AG08395 (cell line): ENCODE measurements at regions not wholly inside any gene's neighbourhood (a gene's known extent, or its start where the extent isn't known, plus 50 kb on each side); places are given as distances from the start of the nearest gene placed in this dataset.

Experiments used
- DNase-seq: peaks from one replicate; pipeline ENCODE4 v3.0.0; 2012; ENCODE audit warnings: mixed read lengths, low spot score

DNA sequence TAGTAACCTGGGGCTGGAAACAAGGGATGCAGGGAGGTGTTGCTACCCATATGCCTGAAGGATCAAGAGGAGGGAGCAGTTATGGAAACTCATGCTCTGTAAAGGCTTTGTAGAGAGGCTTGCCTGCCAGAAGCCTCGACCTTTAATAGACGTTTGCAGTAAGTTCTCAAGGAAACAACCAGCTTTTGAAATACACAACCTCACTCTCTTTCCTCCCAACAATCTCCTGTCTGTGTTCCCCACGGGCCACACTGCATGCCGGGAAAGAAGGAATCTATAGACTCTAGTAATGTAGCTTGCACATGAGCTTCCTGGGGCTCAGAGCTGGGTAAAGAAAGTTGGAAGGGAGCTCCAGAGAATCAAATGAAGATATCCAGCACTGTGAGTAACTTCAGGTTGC lies 101.6 kb upstream of the PACRGL start:
- no peak for DNase-seq

DNA sequence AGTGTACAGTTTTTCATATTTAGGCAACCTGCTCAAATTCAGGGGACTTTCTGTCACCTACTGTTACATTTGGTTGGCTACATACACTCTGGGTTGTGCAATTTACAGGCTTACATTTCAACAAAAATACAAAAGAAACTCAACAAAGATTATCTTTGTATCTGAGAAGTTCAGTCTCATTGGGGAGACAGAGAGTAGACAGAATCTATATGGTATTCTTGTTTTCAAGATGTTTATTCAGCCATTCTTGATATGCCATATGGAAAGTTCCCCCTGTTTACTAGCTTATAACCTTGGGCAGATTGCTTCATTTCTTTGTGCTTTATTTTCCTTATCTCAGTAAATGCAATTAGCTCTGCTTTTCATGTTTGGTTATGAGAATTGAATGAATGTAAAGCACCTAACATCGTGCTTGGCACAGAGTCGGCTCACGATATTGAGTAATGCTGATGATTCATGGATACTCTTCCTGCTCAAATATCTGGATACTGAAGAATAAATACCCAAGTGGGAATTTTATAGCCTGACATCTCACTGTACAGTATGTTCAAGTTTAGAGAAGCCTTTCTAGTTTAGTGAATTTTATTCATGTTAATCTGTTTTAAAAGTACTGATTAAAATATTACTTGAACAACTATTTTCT lies 96.5 kb upstream of the PACRGL start:
- DNase-seq = peak; percentile 36

- no peak for DNase-seq
These were observed 87.9 kb upstream of the PACRGL start for GRCh38 chr4:20612313-20612712.

DNA sequence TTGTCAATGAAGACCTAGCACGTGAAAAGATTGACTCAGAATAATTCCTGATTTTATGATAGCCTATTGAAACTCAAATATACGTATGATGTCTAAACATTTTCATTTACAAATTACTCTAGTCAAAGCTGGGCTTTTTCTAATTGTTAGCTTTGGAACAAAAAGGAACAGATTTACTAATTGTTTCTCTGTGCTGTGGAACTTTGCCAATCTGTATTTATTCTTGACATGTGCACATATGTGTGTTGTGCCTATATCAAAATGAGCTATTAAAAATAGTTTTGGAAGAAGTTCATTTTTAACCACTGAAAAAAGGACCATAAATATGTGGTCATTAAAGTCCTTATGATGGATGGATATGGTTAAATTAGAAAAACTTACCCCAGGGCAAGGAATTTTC lies 85.4 kb upstream of the PACRGL start:
- no peak for DNase-seq

GRCh38 chr4:20615486-20616260 lies 84.6 kb upstream of the PACRGL start:
- peak; percentile 7 for DNase-seq

GRCh38 chr4:20616313-20616712 lies 83.9 kb upstream of the PACRGL start:
- DNase-seq = no peak

DNA sequence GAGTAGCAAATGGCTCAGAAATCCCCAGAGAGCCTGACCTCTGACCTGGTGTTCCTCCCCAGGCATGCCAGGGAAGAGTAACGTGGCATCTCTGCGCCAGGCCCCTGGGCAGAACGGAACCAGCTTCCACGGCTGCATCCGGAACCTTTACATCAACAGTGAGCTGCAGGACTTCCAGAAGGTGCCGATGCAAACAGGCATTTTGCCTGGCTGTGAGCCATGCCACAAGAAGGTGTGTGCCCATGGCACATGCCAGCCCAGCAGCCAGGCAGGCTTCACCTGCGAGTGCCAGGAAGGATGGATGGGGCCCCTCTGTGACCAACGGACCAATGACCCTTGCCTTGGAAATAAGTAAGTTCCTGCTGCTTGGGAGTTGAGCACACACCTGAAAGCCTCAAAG lies 83.4 kb upstream of the PACRGL start:
- no peak for DNase-seq

DNA sequence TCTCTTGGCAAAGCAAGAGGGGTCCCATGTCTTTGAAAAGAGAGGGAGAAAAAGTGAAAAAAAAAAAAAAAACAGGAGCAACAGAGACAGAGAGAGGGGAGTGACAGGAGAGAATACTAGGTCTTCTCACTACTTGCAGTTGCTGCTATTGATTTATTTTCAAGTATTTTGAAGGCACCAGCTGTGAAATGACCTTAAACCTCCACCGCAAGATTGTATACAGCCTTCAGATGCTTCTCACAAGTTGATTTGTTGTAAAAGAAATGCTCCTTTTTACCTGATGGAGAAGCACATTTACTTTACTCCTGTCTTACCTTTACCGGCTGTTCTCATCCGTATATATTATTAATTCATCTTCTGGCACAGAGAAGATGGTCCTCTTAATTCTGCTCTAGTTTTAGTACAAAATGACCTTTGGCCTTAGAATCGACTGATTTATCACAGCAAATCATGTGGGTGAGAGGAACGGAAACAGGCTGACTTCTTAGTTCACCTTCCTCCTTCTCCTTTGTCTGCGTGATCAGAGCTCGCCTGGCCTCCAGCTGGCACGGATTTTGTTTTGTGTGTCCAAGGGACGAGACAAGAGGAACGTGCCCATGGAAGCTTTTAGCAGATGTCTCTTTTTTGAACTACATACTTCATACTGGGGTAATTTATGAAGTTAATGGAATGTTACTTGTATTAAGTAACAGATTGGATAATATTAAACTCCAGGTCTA lies 82.4 kb upstream of the PACRGL start:
- DNase-seq = no peak

GRCh38 chr4:20618731-20619130 lies 81.5 kb upstream of the PACRGL start:
- no peak for DNase-seq

- no peak for DNase-seq
These were observed 78.8 kb upstream of the PACRGL start for GRCh38 chr4:20621476-20621875.

DNA sequence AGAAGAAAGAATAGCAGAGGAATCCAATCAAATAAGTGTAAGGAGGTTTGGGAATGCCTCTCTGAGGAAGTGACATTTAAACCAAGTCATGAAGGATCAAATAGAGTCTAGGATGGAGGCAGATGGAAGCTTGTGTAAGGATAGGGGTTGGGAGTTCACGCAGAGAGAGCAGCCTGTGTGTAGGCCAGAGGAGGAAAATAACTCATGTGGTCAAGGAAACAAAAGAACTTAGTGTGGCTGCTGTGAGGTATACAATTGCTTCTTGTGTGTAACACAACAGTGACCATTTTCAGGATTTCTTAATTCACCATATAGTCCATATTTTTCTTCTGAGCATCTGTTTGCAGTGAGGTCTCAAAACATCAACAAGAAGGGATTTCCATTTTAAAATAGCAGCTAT lies 77.6 kb upstream of the PACRGL start:
- no peak for DNase-seq

- DNase-seq = no peak
These were observed 76.3 kb upstream of the PACRGL start for GRCh38 chr4:20623939-20624338.

DNA sequence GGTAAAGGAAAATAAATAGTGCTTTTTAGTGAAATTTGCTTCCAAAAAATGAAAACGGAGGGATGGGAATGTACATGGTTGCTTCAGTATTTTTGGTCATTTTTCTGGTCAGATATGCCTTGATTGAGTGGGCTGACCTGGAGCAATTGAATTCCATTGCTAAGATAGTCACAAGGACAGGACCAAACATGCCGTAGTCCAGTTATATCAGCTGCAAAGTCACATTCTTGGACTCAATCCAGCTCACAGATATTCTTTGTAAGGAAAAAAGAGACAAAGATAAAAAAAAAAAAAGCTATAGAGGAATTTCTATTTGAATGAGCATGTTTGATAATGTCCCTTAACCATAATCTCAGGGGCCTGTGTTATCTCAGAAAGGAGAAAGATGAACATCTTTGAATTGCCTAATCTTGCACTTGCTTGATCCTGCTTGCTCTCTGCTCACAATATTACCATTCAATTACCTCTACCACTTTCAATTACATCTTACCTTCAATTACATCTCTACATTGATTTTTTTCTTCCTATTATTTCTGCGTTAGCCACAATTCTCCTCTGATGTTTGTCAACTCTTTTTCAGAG lies 75.4 kb upstream of the PACRGL start:
- no peak for DNase-seq

DNA sequence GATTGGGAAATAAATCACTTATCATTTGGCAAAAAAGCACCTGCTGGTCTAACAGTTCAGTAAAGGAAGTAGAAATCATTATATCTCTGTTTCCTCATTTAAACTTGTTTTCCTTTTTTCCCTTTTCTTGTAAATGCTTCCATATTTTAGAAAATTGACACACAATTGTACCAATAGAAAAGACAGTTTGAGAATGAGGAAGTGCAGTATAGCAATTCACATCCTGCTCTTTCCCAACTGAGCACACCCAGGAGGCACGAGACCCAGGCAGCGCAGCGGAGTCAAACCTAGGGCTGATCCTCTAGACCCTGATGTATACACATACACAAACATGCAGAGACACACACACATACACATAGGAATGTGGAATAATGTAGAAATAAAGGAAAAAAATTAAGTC lies 74.8 kb upstream of the PACRGL start:
- no peak for DNase-seq

- no peak for DNase-seq
These were observed 73.8 kb upstream of the PACRGL start for GRCh38 chr4:20626326-20627005.

DNA sequence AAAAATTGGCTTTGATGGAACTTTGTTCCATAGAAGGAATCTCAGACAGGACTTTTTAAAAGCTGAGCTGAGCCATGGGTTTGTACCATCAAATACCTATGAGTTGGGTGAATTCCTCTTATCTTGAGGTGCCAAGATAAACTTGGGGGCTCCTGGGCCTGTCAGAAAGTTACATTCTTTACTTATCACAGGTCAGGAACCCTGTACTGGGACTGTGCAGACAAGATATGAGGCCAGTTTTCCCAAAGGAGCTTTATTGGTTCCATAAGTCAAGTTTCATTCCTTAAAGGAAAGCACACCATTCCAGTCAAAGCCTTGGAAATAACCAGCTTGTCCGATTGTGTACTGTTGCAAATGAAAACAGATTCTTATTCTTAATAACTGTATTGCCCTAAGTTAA lies 72.4 kb upstream of the PACRGL start:
- no peak for DNase-seq

DNA sequence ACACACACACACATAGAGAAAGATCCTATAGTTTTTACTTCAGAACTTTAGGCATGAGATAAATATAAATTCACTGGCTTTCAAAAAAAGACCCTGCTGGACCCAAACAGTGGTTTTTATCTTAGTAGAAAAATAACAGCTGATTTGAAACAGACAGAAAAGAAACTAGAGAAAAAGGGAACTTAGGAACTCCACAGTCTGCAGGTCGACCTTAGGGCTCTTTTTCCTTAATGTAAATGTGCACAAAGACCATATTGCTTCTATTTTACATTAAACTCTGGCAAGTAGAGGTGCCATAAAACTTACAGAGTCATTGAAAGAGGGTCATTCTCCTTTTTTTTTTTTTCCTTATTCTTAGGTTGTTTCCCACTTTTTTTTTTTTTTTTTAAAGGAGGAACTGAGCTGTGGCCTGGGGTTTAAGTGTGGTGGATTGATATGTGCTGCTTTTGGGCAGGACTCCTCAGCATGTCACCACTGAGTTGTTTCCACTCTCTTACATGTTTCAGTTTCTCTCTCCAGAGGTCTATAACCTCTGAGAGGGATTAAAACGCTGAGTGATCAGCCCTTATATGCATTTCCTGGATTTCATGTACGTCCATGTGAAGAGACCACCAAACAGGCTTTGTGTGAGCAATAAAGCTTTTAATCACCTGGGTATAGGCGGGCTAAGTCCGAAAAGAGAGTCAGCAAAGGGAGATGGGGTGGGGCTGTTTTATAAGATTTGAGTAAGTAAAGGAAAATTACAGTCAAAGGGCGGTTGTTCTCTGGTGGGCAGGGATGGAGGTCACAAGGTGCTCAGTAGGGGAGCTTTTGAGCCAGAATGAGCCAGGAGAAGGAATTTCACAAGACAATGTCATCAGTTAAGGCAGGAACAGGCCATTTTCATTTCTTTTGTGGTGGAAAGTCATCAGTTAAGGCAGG lies 70.8 kb upstream of the PACRGL start:
- no peak for DNase-seq

GRCh38 chr4:20638825-20639224 lies 61.4 kb upstream of the PACRGL start:
- DNase-seq = no peak

- DNase-seq = no peak
These were observed 60.9 kb upstream of the PACRGL start for GRCh38 chr4:20639346-20639745.

DNA sequence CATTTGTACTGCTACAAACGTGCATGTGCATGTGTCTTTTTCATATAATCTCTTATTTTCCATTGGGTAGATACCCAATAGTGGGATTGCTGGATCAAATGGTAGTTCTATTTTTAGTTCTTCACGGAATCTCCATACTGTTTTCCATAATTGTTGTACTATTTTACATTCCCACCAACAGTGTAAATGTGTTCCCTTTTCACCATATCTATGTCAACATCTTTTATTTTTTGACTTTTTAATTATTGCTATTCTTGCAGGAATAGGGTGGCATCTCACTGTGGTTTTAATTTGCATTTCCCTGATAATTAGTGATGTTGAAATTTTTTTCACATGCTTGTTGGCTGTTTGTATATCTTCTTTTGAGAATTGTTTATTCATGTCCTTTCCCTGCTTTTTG lies 59.3 kb upstream of the PACRGL start:
- no peak for DNase-seq

GRCh38 chr4:20641976-20642375 lies 58.3 kb upstream of the PACRGL start:
- DNase-seq = no peak
